H1 (cell line): ENCODE measurements at regions not wholly inside any gene's neighbourhood (a gene's known extent, or its start where the extent isn't known, plus 50 kb on each side); places are given as distances from the start of the nearest gene placed in this dataset.

Experiments used
- RFX5 ChIP-seq: IDR thresholded peaks from 2 replicates; pipeline ENCODE4 v1.6.1; 2011; ENCODE audit warnings: low read depth, low read length, improper control_type of control experiment, borderline replicate concordance

DNA sequence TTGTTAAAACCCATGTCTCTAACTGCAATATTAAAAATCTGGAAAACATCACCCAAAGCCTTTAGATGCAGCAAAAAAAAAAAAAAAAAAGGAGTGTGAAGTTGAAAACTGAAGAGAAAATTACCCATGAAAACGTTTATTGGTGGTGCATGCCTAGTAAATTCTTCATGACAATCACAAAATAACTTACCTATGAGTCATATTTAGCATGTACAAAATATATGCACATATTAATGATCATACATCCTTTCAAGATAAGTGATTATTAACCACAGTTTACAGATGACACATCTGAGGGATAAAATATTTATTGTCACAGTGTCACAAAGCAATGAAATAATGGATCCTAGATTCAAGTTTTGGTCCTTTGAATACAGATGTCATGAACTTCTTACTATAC lies 505.2 kb upstream of the NR5A2 start (continued):
- no peak for TF ChIP-seq RFX5
